Osteoblast (primary cell): ENCODE measurements at regions not wholly inside any gene's neighbourhood (a gene's known extent, or its start where the extent isn't known, plus 50 kb on each side); places are given as distances from the start of the nearest gene placed in this dataset.

Experiments used
- DNase-seq: peaks from one replicate; pipeline ENCODE4 v3.0.0; 2011; ENCODE audit warnings: low spot score, mixed read lengths; ENCODE audit not compliant: insufficient read length; ENCODE audit errors: missing footprints
- H2AFZ ChIP-seq: 2 replicates; pipeline ENCODE4 v1.6.0; 2011; ENCODE audit warnings: mild to moderate bottlenecking, low read length
- H3K27ac ChIP-seq: 2 replicates; pipeline ENCODE4 v1.5.1; 2011; ENCODE audit warnings: mild to moderate bottlenecking, low read depth, low read length, moderate library complexity
- H3K27me3 ChIP-seq: 2 replicates; pipeline ENCODE4 v1.6.0; 2012; ENCODE audit warnings: mild to moderate bottlenecking, control low read depth, inconsistent platforms, low read length, moderate library complexity; ENCODE audit not compliant: insufficient read depth
- H3K36me3 ChIP-seq: 2 replicates; pipeline ENCODE4 v1.5.1; 2011; ENCODE audit warnings: mild to moderate bottlenecking, low read length, control low read depth, moderate library complexity; ENCODE audit not compliant: insufficient read depth
- H3K4me1 ChIP-seq: 2 replicates; pipeline ENCODE4 v1.5.1; 2011; ENCODE audit warnings: mild to moderate bottlenecking, low read length, control low read depth, moderate library complexity; ENCODE audit not compliant: insufficient read depth
- H3K4me2 ChIP-seq: 2 replicates; pipeline ENCODE4 v1.6.0; 2011; ENCODE audit warnings: mild to moderate bottlenecking, low read length; ENCODE audit not compliant: insufficient read depth
- H3K4me3 ChIP-seq: fragments of 200-600 bp; sonication (generic); 3 replicates; pipeline ENCODE4 v1.5.1; 2012; ENCODE audit warnings: mild to moderate bottlenecking, low read length, inconsistent platforms; ENCODE audit not compliant: insufficient read depth
- H3K79me2 ChIP-seq: 2 replicates; pipeline ENCODE4 v1.6.0; 2012; ENCODE audit warnings: mild to moderate bottlenecking, low read length, control low read depth, inconsistent platforms; ENCODE audit not compliant: insufficient read depth
- H3K9me3 ChIP-seq: 2 replicates; pipeline ENCODE4 v1.5.1; 2011; ENCODE audit warnings: low read depth, low read length, control low read depth
- H4K20me1 ChIP-seq: 2 replicates; pipeline ENCODE4 v1.6.0; 2012; ENCODE audit warnings: mild to moderate bottlenecking, low read length, control low read depth; ENCODE audit not compliant: insufficient read depth
- TF ChIP-seq, protein P1 (sequence below): IDR thresholded peaks from 2 replicates; pipeline ENCODE4 v1.5.1; 2011; ENCODE audit warnings: mild to moderate bottlenecking, low read depth, low read length, moderate library complexity; ENCODE audit errors: extremely low read depth

DNA sequence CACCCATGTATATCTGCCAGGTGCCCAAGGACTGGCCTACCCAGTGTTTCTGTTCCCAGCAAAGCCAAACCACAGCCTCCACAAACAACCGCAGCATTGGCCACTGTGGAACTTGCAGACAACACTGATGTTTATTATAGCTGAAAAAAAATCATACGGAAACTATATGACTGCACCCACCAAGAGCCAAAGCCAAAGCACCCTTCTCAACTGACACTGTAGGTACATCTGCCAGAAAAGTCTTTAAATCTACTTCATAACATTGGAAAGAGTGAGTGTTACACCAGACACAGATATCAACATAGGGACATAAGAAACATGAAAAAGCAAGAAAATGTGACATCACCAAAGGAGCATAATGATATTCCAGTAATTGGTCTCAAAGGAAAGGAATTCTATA, 428.0 kb downstream of the PSAT1 start:
- H4K20me1 ChIP-seq: no peaks in the 10 kb centered on the region
- no peaks in the 10 kb centered on the region for H3K79me2 ChIP-seq
- no peak overlapping the region for H2AFZ ChIP-seq
- H3K9me3 ChIP-seq: peaks cover 5% of the 10 kb centered on the region
- H3K27ac ChIP-seq: no peak overlapping the region
- TF ChIP-seq, protein P1, sequence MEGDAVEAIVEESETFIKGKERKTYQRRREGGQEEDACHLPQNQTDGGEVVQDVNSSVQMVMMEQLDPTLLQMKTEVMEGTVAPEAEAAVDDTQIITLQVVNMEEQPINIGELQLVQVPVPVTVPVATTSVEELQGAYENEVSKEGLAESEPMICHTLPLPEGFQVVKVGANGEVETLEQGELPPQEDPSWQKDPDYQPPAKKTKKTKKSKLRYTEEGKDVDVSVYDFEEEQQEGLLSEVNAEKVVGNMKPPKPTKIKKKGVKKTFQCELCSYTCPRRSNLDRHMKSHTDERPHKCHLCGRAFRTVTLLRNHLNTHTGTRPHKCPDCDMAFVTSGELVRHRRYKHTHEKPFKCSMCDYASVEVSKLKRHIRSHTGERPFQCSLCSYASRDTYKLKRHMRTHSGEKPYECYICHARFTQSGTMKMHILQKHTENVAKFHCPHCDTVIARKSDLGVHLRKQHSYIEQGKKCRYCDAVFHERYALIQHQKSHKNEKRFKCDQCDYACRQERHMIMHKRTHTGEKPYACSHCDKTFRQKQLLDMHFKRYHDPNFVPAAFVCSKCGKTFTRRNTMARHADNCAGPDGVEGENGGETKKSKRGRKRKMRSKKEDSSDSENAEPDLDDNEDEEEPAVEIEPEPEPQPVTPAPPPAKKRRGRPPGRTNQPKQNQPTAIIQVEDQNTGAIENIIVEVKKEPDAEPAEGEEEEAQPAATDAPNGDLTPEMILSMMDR: no peak
- no peaks in the 10 kb centered on the region for H3K27me3 ChIP-seq
- no peak for DNase-seq
- H3K4me2 ChIP-seq: no peak overlapping the region
- H3K4me1 ChIP-seq: no peaks in the 10 kb centered on the region
- no peak overlapping the region for H3K4me3 ChIP-seq
- H3K36me3 ChIP-seq: no peaks in the 10 kb centered on the region

GRCh38 chr9:78725503-78725902, 428.6 kb downstream of the PSAT1 start:
- H3K27ac ChIP-seq: no peak overlapping the region
- H3K27me3 ChIP-seq: no peaks in the 10 kb centered on the region

GRCh38 chr9:78745331-78745730, 448.4 kb downstream of the PSAT1 start:
- H4K20me1 ChIP-seq: no peaks in the 10 kb centered on the region
- no peaks in the 10 kb centered on the region for H3K27me3 ChIP-seq
- H3K36me3 ChIP-seq: no peaks in the 10 kb centered on the region
- no peaks in the 10 kb centered on the region for H3K9me3 ChIP-seq
- H3K79me2 ChIP-seq: no peaks in the 10 kb centered on the region
- TF ChIP-seq, protein P1: no peak
- H2AFZ ChIP-seq: no peak overlapping the region
- DNase-seq: no peak
- no peak overlapping the region for H3K27ac ChIP-seq
- H3K4me3 ChIP-seq: no peak overlapping the region
- no peak overlapping the region for H3K4me2 ChIP-seq
- no peaks in the 10 kb centered on the region for H3K4me1 ChIP-seq

More at GRCh38 chr9:78725503-78725902, 428.6 kb downstream of the PSAT1 start:
- Histone ChIP-seq H3K9me3 (peaks cover 5% of the 10 kb centered on the region), H3K4me3 (no peak overlapping the region), H4K20me1 (no peaks in the 10 kb centered on the region), H2AFZ (no peak overlapping the region), H3K79me2 (no peaks in the 10 kb centered on the region), H3K4me1 (no peaks in the 10 kb centered on the region), H3K36me3 (no peaks in the 10 kb centered on the region), H3K4me2 (no peak overlapping the region)
- TF ChIP-seq, protein P1: no peak
- DNase-seq: no peak

DNA sequence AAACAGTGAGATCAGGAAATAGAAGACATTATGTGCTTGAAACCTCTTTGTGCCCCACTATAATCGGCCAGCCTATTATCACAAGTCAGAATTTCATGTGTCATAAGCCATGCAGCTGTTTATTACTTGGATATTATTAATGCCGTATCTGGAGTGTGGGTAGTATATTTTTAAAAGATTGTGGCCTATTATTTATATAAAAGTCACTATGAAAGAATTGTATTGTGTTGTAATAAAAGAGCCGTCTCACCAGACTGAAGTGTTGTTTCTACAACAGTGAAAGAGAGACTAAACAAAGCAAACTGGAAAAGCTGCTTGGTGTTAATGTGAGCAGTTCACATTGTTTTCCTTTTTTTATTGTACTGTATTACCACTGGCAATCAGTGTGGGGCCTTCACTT, 449.1 kb downstream of the PSAT1 start:
- Histone ChIP-seq H3K4me3 (no peak overlapping the region), H3K4me2 (no peak overlapping the region), H3K27me3 (no peaks in the 10 kb centered on the region), H2AFZ (no peak overlapping the region), H3K79me2 (no peaks in the 10 kb centered on the region), H3K36me3 (no peaks in the 10 kb centered on the region), H4K20me1 (no peaks in the 10 kb centered on the region), H3K9me3 (no peaks in the 10 kb centered on the region), H3K4me1 (no peaks in the 10 kb centered on the region), H3K27ac (no peak overlapping the region)
- TF ChIP-seq, protein P1: no peak
- DNase-seq: peak; percentile 13
